ENCODE measurements at regions not wholly inside any gene's neighbourhood (a gene's known extent, or its start where the extent isn't known, plus 50 kb on each side); places are given as distances from the start of the nearest gene placed in this dataset.

DNA sequence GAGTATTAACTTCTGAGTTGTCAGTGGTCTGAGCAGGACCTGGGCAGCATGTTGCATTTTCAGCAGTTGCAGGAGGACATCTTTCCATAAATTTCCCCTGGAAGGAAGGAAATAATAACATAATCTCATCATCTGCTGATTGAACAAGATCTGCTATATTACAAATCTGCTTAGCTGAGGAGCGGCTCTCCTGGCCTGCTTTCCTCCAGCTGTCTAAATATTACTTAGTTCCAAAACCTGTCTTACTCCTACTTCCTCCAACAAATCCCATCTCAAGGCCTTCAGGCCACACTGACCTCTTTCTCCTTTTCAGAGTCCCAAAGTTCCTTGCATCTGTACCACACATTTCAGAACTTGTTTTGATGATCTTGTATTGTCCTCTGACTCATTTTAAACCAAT lies 364.4 kb upstream of the MCTP2 start:
- no peak for DNase-seq (ENCODE audit: low spot score)

DNA sequence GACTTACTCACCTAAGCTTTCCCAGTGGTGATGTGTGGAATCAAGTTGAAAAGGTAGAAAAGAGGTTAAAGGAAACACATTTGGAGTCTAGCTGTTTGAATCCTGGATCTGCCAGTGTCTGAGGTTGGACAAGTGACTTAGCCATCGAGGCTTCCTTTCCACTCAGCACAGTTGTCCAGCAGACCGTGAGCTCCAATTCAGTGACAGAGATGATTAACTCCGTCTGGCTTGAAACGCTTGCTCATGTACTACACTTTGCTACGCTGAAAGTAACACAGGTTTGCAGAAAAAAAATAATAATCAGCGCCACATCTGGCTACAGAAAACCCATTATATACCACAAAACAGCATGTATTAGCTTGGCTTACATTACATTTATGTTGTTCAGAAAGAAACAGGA lies 364.9 kb upstream of the MCTP2 start:
- no peak for DNase-seq (ENCODE audit: low spot score)

DNA sequence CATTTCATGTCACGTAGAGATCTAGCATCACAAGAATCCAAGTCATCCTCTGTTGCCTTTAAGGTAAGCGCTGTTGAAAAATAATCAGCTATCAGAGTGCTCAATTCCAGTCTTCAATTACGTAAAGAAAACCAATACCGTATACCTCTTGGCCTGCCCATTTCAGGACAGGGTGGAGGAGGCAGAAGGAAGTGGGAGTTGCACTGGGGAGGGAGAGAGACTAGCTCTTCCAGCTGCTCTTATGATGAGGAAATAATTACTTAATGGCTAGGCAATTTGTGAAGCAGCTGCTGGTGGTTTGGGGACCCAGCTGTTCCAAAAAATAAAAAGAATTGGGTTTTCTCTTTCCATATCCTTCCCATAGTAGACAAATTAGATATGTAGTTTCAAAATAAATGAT lies 365.8 kb upstream of the MCTP2 start:
- DNase-seq (ENCODE audit: low spot score): no peak

DNA sequence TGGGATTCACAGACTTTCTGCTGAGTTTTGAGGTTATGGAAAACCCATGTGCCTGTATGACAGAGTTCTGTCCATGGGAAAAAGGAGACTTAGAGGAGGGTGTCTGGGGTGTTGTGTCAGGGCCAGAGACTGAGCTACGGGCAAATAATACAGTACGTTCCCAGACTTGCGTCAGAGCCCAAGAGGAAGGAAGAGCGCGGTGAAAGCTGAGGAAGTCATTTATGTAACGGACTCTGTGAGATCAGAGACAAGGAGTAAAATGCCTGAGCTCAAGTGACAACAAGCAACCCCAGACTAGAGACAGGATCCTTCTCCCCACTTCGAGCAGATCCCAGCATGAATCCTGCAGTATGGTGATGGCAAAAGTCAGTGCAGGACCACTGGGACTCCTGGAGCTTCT lies 368.6 kb upstream of the MCTP2 start:
- no peak for DNase-seq (ENCODE audit: low spot score)

DNA sequence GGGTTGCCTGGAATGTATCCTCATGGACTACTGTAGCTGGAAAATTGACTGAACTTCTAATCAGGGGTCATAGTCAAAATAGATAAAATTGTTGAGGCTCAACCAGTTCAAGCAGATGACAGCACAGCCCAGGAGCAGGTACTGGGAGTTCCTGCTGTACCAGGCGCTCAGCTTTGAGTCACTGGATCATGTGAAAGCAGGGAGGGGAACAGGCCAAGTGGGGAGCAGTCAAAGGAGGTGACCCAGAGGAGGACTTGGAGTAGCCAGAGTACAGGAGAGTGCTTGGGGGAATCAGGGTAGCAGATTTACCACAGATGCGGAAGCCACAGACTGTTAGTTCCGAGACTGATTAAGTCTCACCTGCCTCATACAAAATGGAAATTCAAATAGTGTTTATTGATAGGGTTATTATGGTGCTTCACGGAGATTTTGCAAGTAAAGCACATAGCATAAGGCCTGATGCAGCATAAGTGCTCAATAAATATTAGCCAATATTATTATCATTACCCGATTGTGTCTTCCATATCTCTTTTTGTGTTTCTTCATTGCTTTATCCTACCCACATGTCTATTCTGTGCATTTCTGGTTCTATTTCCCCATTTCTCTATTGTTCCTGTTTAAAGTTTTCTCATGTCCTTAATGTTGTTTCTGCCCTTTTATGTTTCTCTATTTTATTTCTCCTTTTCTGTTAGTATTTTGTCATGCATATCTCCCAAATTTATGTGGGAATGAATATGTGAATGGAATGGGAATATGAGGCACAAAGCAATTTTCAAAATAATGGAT lies 369.2 kb upstream of the MCTP2 start:
- DNase-seq (ENCODE audit: low spot score): no peak

DNA sequence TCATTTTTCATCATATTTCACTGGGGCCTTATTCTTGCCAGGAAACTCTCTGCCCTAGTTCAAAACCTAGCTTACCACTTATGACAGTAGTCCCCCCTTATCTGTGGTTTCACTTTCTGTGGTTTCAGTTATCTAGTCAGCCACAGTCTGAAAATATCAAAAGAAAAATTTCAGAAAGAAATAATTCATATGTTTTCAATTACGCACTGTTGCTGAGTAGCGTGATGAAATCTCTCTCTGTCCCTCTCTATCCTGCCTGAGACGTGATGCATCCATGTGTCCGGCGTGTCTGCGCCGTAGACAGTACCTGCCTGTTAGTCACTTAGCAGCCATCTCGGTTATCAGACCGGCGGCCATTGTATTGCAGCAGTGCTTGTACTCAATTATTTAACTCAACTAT lies 369.9 kb upstream of the MCTP2 start:
- no peak for DNase-seq (ENCODE audit: low spot score)

DNA sequence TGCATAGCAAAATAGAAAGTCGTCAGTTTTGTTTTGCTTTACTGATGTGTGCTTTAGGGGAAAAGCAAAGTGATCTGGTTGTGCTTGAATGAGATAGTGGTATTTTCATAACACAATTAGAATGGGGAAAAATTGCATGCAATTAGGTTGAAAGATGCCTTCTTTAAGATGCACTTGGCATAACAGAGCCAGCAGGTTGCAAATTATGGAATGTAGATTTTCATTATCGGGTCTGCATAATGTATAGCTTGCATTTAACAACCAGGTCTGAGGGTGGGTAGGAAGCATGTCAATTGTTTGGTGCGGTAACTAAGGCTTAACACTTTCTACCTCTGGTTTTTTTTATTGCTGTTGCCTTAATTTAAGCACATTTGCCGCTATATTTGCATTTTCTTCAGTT lies 370.7 kb upstream of the MCTP2 start:
- DNase-seq (ENCODE audit: low spot score): no peak

DNA sequence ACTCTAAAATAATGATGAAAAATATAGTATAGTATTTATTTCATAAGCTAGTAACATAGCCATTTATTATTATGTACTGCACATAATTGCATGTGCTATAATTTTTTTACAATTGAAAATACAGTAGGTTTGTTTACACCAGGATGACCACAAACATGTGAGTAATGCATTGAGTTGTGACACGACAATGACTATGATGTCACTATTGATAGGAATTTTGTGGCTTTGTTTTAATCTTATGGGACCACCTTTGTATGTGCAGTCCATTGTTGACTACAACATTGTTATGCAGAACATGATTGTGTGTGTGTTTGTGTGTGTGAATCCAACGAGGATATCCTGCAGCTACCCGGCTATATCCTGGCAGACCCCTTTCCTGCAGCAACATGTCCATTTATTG lies 372.2 kb upstream of the MCTP2 start:
- no peak for DNase-seq (ENCODE audit: low spot score)

DNA sequence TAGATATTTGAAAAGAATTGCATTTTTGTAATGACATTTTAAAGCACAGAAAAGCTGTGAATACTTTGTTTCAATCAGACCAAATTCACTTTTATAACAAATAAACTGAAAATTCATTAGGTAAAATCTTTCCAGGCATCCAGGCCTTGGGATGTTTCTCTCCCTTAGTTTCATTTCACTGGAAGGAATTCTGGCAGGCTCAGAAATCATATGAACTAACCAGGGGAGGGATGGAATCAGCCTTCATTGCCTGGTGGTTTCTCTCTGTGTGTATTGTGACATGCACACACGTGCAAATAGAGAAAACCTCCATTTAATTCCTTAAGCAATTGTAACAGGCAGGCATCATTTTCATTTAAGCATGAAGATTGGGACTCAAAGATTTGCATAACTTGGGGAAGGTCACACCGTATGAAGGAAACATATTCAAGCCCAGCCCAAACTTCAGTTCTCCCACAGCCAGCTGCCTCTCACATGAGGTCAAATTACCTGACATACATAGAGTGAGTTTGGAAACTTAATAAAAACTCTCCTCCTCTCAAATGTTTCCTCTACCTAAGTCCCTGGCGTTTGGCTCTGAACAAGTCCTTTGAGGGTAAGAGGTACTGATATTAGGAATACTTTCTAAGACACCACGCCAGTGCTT lies 376.1 kb upstream of the MCTP2 start:
- no peak for DNase-seq (ENCODE audit: low spot score)

DNA sequence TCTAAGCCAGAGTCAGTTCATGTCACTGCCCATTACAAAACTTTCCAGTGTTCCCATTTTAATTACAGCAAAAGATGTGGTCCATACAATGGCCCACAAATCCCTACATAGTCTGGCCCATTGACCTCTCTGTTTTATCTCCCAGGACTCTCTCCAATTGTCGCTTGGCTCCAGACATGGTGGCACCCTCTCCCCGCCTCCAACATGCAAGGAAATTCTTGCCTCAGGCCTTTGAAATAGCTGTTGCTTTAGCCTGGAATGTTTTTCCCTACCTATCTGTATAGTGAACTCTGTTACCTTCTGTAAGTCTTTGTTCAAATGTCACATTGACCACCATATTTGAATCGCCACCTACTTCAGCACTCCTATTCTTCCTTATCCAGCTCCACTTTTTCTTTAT lies 377.3 kb upstream of the MCTP2 start:
- DNase-seq (ENCODE audit: low spot score): no peak

DNA sequence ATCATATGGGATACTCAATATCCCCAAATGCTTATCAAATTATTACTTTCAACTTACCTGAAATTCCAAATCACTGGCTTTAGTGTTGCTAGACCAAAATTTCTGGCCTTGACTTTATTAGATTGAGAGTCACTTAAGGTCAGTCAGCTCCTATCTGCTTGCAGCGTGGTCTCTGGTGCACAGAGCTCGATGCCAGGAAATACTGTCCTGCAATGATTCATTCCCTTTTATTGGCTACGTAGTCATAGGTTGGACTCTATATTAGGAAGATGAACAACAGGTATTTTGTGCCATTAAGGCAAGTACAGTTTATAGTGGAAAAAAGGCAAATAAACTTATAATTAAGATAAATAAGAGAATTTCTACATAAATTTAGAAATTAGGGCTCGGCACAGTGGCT lies 378.6 kb upstream of the MCTP2 start:
- no peak for DNase-seq (ENCODE audit: low spot score)

DNA sequence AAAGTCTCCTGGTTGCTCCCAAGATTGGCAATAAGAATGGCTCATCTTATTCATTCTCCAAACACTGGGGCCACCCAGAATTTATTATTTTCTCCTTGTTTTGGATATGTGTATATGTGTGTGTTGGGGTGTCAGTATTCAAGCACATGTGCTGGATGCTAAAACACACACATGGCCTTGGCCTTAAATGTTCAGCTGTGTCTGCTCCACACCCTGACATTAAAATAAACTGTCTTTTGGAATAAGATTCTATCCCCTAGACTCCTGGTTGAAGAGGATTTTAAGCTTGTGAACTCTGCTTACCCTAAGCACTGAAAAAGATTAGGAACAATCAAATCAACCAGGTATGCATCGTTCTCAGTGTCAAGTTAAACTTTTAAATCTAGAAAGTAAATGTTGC lies 382.9 kb upstream of the MCTP2 start:
- no peak for DNase-seq (ENCODE audit: low spot score)

DNA sequence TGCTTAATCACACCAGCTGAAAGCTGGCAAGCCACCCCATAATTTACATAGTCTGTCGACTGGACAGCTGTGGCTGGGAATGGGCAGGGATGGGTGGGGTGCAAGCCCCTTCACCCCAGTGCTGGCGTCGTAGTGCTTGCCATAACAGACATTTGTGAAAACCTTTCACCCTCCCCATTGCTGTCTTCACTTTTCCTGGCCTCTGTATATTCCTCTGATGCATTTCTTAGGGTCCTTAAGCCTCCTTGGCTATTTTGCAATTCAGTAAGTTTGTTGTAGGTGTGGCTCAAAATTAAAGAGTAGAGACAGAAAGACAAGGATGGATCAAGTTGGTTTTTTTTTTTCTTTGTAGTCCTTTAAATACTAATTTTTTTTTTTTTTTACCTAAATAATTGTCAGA lies 383.3 kb upstream of the MCTP2 start:
- DNase-seq (ENCODE audit: low spot score): no peak

DNA sequence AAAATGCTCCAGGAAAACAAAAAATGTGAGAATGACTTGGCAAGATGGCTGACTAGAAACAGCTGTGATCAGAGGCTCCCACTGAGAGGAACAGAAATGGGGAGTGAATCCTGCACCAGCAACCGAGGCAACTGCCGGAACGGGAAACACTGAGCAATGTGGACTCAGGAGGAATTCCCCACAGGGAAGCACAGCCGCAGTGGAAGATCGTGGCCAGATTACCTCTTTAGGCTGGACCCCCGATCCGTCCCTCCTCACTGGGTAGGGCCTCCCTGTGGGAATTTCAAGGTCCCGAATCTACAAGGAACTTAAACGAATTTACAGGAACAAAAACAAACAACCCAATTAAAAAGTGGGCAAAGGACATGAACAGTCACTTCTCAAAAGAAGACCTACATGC lies 385.2 kb upstream of the MCTP2 start:
- DNase-seq (ENCODE audit: low spot score): no peak

DNA sequence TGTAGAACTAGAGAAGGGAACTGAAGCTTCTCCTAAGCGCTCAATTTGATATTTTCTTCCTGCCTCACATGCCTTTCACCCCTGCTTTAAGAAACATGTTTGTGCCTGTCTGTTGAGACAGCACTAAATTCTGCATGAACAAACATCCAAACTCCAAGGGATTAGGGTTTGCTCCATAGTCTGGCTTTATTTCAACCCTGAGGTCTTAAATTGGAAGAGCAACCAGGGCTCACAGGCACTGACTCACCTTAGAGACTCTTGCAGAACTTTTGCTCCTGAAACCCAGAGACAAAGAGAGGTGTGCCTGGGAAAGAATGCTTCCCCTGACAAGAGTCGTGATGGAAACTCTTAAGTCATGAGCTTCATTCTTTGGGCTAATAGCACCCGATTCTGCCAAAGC lies 393.9 kb upstream of the MCTP2 start:
- DNase-seq (ENCODE audit: low spot score): no peak

DNA sequence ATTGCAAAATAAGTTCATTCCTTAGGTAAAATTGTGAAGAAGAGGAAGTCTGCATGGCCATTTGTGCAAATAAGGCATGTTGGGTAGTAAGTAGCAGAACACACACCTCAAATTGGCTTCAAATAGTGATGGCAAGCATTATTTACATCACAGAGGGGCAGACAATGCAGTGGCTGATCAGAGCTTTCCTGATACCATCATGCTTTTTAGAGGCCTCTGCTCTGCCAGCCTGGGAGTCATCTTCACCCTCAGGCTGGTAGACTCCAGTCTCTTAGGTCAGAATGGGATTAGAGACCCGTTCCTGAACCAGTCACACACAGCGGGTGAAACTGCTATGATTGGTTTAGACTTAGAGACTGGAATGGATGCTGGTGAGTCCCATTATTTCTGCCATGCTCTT lies 396.0 kb upstream of the MCTP2 start:
- no peak for DNase-seq (ENCODE audit: low spot score)

DNA sequence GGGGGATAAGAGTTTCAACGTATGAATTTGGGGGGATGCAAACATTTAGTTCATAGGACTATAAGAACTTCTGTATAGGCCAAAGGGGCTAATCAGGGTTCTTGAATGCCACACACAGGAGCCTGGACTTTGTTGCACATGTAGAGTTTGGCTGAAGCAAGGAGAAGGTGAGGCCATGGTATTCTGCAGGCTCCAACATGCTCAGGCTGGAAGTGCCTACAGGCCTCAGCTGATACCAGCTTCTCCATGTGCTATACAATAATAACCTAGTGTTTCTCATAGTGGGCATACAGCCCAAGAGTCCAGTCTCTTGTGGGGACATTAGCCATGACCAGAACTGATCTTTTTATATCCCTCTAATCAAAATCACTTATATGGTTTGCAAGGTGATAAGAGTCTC lies 399.7 kb upstream of the MCTP2 start:
- no peak for DNase-seq (ENCODE audit: low spot score)

DNA sequence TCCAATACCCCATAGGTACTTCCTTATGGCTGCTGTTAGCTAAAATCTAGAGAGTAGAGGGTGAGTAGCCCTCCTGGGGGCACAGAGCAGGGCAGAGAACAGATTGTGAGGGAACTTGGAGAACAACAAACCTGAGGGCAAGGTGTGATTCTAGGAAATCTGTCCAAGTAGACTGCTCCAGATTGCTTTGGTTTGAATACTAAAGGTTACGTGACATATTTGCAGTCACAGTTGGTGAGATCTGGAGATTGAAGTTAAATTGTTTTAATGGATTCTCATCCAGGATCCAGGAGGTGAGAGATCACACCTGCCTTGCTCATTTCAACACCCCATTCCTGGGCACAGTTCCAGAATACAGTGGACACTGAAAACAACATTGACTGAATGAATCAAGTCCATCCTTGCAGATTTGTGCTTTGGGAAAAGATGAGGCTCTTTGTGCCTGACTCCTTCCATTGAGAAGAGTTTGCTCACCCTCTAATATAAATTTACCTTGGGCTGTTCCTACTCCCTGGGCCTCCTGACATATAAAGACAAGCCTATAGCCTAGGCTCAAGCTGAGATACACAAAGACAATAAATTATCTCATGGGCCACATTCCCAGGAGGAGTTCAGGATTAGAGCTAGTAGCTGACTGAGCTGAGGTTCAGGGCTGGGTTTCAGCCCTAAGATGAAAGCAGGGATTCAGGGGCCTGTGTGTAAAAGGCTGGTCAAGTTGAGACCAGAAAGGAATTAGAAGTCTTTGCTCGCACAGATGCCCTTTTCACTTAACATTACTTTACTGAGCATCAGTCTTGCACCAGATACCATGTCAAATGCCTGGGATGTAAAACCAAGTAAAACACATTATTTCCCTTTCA lies 400.9 kb upstream of the MCTP2 start:
- no peak for DNase-seq (ENCODE audit: low spot score)

DNA sequence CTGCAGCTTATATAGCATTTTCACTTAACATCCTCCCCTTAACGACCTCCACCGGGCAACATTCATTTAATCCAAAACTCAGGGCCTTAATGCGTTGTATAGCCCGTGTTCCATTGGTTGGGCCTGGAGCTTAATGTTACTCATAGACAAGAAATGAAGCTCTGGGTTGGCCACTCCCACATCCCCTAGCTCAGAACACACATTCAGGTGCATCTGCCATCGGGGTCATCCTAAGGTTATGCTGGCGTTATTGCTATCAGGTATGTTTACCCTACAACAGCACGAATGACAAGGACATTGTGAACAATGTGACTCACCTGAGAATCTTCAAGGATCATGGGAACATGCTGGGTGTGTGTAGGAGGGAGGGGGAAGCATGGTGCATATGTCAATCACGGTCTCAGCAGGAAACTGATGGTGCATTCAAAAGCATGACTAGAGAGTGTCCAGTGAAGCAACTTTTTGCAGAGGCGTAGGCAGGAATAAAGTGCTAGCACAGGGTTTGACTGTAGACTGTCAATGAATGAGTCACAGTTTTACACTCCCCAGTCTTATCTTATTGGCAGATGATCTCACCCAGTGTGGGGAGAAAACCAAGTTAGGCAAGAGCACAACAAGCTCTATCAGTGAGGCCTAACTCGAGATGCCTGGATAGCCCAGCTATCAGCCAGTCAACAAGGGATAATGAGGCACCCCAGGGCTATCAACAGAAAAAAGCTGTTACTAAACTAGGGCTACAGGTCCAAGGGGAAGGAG lies 402.1 kb upstream of the MCTP2 start:
- peak; percentile 70 for DNase-seq (ENCODE audit: low spot score)

DNA sequence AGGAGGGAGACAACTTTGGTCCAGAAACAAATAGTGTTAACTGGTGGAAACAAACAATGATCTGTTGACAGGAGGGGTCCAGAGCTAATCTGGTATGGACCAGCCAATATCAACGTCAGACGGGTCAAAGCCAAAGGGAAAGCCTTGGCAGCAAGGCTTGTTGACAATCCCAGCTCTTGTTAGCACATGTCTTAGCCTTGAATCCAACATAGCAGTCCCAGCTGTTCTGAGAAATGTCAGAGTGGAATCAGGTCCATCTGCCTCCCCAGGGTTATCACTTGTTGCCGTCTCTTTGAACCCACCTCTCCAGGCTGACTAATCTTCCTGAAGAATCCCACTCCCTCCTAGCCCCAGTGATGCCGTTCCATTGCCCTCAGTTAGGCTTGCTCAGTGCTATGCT lies 404.6 kb upstream of the MCTP2 start:
- DNase-seq (ENCODE audit: low spot score): no peak

DNA sequence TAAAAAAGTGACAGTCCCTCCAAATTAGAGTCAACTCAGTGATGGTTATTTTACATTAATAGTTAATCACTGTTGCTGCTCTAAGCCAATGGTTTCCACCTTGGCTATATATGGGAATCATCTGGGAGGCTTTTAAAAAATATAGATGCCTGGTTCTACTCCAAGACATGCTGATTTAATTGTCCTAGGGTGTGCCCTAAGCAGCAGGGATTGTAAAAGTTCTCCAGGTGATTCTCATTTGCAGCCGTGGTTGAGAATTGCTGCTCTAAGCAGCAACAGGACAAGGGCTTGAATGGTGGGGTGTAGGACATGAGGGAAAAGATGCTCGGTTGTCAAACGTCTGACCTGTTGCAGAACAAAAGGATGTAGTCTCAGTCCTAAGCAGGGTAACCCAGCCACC lies 405.1 kb upstream of the MCTP2 start:
- no peak for DNase-seq (ENCODE audit: low spot score)

DNA sequence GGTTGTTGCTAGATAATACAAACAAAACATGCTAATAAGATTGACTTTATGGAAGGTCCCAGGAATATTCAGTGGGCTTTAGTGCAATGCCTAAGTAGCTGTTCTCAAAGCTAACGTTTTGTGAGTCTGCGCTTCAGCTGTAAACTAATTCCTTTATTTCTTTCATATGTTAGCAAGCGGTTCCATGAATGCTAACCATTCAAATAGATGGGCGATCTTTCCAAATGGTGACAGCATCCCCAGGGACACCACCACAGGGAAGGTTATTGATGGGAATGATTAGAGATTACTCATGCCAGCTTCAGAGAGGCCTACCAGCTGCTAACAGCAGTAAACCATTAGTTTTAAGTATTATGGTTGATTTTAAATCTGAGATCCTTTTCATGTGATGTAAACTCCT lies 405.7 kb upstream of the MCTP2 start:
- DNase-seq (ENCODE audit: low spot score): no peak

Data from RKO (cell line).